ENCODE measurements at regions not wholly inside any gene's neighbourhood (a gene's known extent, or its start where the extent isn't known, plus 50 kb on each side); places are given as distances from the start of the nearest gene placed in this dataset.
"Not testable (repeated sequence)": the region's sequence is repeated elsewhere in the genome, so short reads cannot be mapped to it uniquely, and the experiment has no call there.

GRCh38 chr16:86239381-86239780 is 270.9 kb upstream of the FOXF1 start:
- DNase-seq = no peak

- DNase-seq = no peak
Measured at GRCh38 chr16:86240716-86241363, 269.5 kb upstream of the FOXF1 start.

GRCh38 chr16:86241681-86242080 is 268.6 kb upstream of the FOXF1 start:
- no peak for DNase-seq

- no peak for DNase-seq
Measured at GRCh38 chr16:86242244-86243122, 267.8 kb upstream of the FOXF1 start.

GRCh38 chr16:86243123-86243473 is 267.2 kb upstream of the FOXF1 start:
- DNase-seq = no peak

GRCh38 chr16:86243571-86244154 is 266.7 kb upstream of the FOXF1 start:
- DNase-seq = no peak

GRCh38 chr16:86244158-86244557 is 266.2 kb upstream of the FOXF1 start:
- DNase-seq = no peak

- DNase-seq = no peak
Measured at GRCh38 chr16:86244936-86245335, 265.4 kb upstream of the FOXF1 start.

- DNase-seq = no peak
Measured at GRCh38 chr16:86245351-86245750, 265.0 kb upstream of the FOXF1 start.

GRCh38 chr16:86245895-86246294 is 264.4 kb upstream of the FOXF1 start:
- DNase-seq = no peak

GRCh38 chr16:86248310-86248905 is 261.9 kb upstream of the FOXF1 start:
- no peak for DNase-seq

- DNase-seq = no peak
Measured at GRCh38 chr16:86249631-86250030, 260.7 kb upstream of the FOXF1 start.

- no peak for DNase-seq
Measured at GRCh38 chr16:86251682-86252081, 258.6 kb upstream of the FOXF1 start.

GRCh38 chr16:86252596-86252995 is 257.7 kb upstream of the FOXF1 start:
- DNase-seq = no peak

GRCh38 chr16:86255966-86256365 is 254.4 kb upstream of the FOXF1 start:
- DNase-seq = no peak

GRCh38 chr16:86256995-86257394 is 253.3 kb upstream of the FOXF1 start:
- DNase-seq = no peak

GRCh38 chr16:86257546-86257945 is 252.8 kb upstream of the FOXF1 start:
- no peak for DNase-seq

GRCh38 chr16:86258713-86259112 is 251.6 kb upstream of the FOXF1 start:
- no peak for DNase-seq

- no peak for DNase-seq
Measured at GRCh38 chr16:86259499-86259898, 250.8 kb upstream of the FOXF1 start.

GRCh38 chr16:86261379-86261778 is 248.9 kb upstream of the FOXF1 start:
- DNase-seq = no peak

GRCh38 chr16:86267657-86268056 is 242.7 kb upstream of the FOXF1 start:
- DNase-seq = not testable (repeated sequence)

GRCh38 chr16:86270696-86271095 is 239.6 kb upstream of the FOXF1 start:
- DNase-seq = no peak

- DNase-seq = no peak
Measured at GRCh38 chr16:86272744-86273143, 237.6 kb upstream of the FOXF1 start.

All from right kidney (tissue), 1 donor.